Embryonic facial prominence (tissue), 1 donor: ENCODE measurements at regions not wholly inside any gene's neighbourhood (a gene's known extent, or its start where the extent isn't known, plus 50 kb on each side); places are given as distances from the start of the nearest gene placed in this dataset.

Experiments
- DNase-seq: peaks from one replicate; pipeline ENCODE4 v3.0.0-alpha.2; 2016; ENCODE audit errors: extremely low spot score

DNA sequence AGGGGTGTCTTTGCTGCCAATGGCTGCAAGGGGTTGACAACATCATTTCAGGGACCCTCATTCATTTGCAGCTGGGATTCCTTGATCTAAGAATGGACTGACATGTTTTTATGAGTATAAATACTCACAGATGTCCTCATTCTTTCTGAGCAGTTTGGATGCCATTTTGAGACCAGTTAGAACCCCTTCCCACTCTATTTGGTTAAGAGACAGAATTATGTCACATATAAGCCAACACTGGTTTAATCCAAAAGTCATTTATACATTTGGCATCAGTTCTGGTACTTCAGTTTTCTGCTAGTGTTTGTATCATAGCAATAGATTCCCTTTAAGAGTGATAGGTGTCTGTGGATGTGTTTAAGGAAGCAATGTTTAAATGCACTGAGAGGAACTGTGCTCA, 248.8 kb downstream of the SAMD5 start:
- no peak for DNase-seq

DNA sequence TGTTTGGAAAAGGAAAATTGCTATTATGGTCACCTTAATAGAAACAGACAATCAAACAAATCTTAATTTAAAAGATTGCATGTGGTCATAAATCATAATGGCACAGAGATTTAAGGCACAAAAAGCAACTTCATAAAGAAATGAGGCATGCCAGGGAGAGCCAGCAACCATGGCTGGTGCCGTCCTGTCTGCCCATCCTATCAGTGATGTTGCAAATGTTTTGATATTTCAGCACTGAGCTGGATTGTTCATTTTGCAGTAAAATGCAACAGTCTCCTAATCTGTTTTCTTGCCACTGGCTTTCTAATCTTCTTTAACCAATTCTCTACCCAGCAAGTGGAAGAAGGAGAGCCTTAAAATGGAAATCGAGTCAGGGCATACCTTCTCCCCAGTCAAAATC, 249.8 kb downstream of the SAMD5 start:
- no peak for DNase-seq

DNA sequence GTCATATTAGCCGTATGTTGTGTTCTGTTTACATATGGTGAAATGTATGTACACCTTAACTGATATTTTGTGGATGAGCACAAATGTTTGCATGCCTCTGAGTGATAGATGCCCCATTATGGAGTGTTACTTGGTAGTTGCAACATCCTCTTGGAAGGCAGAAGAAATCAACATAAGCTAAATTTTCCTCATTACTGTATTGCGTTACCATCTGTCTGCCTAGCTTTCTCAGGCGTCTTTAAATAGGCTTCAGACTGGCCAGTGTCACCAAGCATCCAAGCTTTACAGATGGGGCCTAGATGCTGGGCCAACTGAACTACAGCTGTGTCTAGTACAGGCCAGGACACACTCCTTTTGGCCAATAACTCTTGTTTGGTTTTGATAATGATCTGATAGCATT, 250.6 kb downstream of the SAMD5 start:
- no peak for DNase-seq

DNA sequence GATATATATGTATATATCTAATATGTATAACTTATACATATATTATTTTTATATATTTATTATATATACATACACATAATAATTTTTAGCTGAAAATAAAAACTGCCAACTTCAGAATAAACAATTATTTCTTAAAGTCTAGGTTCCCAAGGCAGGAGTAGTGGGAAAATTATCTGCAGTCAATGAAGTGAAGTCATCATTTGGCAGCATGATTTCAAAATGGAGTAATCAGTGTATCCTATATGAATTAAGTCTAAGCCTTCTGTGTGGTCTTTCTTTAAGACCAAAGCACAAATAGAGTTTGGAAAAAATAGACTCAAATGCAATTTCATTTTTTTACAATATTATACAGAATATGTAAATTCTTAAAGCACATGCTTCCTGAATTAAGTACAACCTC, 251.0 kb downstream of the SAMD5 start:
- no peak for DNase-seq

DNA sequence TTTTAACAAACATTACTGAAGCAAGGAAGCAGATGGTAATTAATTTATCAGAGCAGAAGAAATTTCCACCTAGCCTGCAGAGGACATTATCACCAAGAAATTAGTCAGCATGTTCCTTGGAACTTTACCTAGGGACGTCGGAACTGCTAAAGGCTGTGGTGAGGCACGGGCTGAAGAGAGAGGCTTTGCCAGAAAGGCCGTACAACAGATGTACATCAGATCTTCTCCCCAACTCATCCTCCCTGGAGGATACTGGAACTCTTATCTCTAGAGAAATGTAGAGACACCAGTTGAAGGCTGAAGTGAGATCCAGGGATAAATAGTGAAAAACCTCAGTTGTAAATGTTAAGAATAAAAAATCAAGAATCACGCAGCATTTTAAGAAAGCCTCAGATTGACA, 257.1 kb downstream of the SAMD5 start:
- no peak for DNase-seq

DNA sequence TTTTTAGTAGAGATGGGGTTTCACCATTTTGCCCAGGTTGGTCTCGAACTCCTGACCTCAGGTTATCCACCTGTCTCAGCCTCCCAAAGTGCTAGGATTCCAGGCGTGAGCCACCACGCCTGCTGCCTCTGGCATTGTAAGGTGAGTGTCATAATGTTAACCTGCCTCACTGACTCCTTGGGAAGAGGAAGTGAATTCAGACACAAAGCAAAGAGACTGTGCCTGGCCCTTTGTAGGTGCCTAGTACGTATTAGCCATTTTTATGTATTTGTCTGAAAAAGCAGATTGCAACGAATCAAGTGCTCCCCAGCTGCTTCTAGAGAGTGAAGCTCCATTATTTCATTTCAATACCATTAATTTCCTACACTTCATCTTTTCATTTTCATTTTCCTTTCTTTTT, 260.5 kb downstream of the SAMD5 start:
- DNase-seq = no peak

DNA sequence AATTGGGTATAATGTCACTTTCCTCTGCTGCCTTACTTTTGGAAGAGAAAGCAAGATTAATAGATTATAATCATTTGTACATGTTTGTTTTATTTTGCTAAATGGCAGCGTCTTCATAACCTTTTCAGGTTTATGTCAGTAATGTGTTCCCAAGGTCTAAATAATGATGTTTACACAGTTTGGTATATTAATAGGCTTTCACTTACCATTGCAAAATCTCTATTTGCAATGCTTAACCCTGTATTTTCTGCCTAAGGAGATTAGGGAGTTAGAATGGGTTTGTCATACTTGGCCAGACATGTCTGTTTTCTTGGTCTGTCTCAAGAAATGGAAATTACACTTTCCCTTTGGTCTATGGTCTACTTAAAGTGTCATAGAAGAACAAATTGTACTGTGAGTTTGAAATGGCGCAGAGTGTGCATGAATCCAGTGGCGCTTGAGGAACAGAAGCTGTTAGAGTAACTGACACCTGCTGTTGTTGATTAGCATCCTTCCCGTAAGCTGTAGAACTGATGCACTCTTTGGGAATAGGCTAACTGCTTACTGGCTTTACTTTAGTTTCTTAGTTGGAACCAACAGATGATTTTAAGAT, 261.1 kb downstream of the SAMD5 start:
- DNase-seq = no peak

DNA sequence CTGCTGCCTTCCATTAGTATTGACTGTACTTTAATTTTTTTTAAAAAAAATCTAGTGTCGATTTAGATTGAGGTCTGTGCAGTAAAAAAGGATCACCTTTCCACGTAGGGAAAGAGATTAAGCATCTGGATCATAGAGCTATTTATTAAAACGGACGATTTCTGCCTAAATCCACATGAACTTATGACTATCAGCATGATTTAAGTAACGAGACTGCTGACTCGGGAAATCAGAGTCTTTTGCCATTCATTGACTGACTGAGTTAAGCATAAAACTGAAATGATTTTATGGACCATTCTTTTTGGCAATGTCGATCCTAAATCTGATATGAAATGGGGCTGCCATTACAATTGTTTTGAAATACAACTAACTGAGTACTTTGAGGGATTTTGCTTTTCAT, 261.7 kb downstream of the SAMD5 start:
- DNase-seq = no peak

DNA sequence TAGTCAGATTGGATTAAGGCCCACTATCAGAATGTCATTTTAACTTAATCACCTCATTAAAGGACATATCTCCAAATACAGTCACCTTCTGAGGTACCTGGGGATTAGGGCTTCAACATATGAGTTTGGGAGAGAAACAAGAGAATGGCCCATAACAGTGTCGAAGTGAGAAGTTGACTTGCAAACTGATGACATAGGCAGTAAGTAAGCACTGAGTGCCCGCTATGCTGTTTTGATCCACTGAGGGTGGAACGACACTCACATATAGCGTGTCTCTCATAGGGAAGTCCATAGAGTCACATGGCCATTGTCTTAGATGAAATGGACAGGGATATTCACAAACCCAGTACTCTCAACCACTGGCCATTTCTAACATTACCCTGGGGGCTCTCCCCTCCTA, 264.2 kb downstream of the SAMD5 start:
- DNase-seq = no peak

DNA sequence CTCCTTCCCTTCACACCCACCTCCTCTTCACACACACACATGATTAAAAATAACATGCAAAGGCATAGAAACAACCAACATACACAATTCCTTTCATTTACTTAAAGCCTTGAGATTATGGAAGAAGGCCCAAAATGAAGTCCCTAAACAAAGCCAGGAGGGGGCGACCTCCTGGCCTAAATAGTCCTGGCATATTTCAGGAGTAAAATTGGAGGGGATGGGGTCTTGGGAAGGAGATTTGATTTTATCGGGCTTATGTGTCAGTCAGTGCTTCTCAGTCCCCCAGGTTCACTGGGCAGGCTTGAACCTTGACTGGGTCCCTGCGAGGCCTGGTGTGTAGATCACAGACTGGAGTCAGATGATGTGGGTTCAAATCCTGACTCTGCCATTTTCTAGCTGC, 266.4 kb downstream of the SAMD5 start:
- no peak for DNase-seq

DNA sequence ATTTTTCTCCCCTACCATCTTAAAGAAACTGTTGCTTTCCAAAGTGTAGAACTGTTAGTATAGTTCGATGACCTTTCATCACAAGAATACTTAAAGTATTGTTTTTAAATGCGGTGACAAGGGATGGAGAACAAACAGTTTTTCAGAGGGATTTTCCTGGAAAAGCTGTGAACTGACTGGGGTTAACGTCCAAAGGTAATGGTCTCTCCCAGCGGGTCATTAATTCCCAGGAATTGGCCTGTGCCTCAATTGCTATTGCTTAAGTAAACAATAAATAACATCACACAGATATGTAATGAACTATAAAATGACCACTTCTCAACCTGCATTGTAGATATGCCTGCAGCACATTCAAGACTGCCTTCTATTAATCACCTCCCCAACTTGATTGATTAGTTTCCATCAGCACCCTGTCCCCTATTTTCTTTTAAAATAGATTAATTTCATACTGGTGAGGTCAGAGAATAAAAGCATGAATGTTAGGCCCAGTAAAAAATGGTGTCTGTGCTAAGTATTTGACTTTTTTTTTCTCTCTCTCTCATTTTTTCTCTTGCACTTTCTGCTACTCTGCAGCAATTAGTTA, 268.2 kb downstream of the SAMD5 start:
- DNase-seq = no peak

DNA sequence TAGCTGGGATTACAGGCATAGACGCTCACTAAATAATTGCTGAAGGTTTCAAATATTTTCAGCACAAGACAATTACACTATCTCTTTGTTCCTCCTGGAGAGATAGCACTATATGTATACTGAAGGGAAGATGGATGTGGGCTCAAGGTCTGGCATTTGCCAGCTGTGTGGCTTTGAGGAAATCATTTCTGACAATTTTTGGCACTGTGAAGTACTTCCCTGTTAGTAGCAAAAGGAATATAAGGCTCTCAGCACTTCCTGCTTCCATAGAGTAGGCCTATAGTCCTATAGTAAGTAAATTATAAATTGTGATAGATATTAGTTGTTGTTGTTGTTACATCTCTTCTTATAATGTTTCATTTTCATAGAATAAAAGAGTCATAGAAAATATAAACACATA, 271.1 kb downstream of the SAMD5 start:
- no peak for DNase-seq

DNA sequence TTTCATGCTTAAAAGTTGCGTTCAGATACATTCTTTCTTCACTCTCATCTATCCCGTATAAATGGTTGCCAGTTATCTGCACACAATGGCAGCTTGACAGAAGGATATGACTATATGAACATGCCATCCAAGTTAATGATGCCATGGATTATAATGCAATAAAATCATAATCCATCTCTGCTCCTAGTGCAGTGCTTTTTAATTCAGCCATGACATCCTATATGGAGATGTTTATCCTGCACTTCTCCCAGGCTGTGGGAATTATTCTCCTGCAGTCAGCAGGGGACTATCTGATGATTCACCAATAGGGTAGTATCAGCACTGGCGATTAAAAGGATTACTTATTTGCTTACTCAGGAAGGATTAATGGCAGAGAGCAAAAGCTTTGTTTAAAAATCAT, 273.8 kb downstream of the SAMD5 start:
- no peak for DNase-seq

DNA sequence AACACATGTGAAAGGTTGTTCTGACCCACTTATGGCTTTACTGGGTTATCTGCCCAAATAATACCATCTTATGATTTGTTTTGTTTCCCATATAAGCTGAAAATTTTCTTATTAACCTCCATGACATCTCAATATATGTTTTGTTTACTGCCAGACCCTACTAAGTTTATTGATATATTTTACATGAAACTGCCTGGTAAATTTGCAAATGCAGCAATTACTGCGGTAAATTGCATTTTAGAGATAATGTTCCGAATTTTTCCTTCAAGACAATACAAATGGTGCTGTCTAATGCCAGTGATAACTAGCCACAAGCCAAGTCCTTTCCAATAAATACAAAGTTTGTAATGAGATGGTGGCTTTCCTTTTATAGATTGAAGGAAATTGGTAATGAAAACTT, 275.9 kb downstream of the SAMD5 start:
- no peak for DNase-seq

DNA sequence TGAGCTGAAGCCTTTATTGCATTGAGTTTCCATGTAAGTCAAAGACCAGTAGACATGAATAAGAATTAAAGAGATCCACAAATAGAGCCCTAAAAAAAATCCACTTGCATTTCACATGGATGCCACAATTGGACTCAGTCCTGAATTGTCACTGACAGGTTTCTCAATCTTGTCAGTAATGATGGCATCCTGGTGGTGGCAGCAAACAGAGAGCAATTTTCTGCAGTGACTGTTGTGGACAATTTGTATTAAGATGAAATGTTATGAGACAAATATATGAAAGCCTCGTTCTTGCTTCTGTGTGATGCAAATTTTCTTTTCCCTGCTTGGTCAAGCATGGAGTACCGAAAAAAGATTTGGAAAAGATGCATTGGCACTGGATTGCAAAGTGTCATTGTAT, 278.9 kb downstream of the SAMD5 start:
- no peak for DNase-seq

DNA sequence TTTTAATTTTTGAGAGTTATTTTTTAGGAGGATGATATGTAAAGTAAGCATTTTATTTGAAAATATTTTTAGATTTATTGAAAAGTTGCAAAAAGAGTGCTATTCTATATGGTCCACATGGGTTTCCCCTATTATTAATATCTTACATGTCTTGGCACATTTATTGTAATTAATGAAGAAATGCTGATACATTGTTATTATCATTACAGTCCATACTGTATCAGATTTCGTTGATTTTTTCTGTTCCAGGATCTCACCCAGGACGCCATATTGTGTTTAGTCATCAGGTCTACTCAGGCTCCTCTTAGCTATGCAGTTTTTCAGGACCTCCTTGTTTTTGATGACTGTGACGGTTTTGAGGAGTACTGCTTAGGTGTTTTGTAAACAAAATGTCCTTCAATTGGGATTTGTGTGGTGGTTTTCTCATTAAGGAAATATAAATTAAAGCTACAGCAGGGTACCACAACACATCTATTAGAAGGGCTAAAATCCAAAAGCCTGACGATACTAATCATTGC, 281.0 kb downstream of the SAMD5 start:
- no peak for DNase-seq

DNA sequence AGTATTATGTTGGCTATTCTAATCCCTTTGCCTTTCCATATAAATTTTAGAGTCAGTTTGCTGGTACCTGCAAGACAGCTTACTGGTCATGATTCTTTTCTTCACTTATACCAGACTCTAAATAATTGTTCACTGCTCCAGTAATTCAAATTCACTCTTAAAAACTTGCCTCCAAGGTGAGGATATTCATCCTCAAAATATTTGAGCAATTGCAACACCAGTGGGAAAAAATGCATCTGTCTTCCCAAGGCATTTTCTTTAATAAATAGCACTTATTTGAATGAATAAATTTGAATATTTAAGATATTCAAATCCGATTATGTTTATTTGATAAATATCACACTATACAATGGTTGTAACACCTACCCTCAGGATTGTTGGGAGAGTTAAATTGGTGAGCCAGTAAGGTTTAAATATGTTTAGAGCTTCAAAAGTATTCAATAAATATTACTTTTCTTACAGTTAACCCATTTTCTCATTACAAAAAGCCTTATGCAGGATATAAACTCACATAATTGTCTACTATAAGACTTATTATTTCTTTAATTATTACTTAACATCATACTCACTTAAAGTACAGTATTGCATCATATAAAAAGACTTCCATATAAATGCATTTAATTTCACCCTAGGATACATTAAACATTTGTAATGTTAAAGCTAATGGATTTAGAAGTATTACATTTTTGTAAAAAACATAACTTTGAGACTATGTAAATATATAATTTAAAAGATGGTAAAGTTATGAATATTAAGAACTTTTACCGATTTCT, 285.6 kb downstream of the SAMD5 start:
- DNase-seq = no peak

DNA sequence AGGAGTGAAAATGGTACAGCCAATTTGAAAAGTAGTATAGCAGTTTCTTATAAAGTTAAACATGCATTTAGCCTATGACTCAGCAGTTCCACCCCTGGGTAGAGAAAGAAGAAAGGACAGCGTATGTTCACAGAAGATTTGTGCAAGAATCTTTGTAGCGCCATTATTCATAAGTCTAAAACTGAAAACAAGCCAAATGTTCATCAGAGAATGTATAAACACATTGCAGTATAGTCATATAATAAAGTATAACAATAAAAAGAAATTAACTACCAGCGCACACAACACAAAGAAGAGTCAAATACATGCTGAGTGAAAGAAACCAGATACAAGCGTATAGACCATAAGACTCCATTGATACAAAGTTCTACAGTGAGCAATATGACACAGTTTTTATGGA, 294.0 kb downstream of the SAMD5 start:
- DNase-seq = no peak

DNA sequence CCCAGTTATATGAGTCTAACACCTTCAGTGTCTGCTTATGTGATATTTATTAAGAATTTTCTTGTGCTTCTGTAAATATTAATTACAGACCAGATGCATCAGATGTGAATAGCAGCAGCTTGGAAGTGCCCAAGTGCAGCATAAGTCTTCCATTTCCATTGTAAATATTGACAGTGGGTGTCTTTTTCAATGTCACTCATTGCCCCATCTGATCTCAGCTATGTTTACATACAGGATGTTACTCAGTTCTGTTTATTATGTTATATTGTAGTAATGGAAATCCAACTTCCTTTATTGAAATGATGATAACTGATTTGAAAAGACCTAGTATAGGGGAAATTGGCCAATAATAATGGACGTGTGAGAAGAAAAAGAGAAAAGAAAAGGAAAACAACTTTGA, 296.7 kb downstream of the SAMD5 start:
- DNase-seq = no peak

DNA sequence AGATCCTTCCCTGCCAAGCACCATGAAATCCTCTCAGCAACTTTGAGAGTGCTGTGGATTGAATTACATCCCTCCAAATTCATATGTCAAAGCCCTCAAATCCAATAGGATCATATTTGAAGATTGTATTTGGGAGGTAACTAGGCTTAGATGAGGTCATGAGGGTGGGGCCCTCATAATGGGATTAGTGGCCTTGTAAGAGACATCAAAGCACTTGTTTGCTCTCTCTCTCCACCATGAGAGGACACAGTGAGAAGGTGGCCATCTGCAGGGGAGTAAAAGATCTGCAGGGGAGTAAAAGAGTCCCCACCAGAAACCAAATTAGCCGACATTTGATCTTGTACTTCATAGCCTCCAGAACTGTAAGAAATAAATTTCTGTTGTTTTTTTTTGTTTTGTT, 298.2 kb downstream of the SAMD5 start:
- DNase-seq = no peak

DNA sequence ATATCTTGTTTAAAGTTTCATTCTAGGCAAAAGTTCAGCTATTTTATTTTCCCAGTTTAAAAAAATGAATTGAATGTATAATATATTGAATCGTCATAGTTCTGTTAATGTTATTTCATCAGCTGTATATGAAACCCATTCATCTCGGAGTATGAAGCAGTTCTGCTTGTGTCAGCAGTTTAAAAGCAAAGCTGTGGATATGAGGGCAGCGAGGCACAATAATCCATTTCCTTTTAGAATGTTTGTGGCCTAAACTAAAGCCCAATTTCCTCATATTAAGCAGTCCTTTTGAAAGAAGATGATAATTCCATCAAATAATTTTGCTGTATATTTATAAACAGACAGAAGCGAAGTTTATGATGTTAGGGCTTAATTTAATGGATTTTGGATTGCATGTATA, 300.1 kb downstream of the SAMD5 start:
- DNase-seq = no peak

DNA sequence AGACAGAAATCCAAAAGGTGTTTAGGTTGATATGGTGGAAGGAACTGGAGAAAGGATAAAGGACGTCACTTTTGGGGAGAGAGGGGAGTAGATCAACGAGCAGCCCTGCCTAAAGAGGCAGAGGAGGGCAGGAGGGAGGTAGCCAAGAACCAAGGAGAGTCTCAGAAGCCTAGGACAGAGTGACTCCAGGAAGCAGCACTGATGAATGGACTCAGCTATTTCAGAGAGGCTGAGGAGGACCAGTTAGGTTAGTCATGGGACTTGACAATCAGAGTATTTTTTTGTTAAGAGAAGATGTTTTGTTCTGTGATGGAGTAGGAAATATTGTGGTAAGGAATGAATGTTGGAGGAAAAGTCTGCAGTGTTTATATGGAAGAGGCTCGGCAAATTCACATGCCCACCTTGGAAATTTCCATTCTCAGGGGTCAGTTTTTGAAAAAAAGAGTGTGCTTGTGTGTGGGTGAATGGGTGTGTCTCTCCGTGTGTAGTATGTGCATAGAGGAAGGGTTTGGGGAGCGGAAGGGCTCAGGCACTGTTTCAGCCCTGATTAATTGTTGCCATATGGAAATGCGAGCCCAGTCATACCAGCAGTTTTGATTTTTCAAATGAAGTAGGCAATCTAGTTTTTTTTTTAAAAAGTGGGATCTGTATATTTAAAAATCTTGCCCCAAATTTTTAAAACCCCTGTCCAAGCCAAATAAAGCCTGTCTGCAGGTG, 303.6 kb downstream of the SAMD5 start:
- no peak for DNase-seq
